K562 (cell line): ENCODE measurements at regions not wholly inside any gene's neighbourhood (a gene's known extent, or its start where the extent isn't known, plus 50 kb on each side); places are given as distances from the start of the nearest gene placed in this dataset.

ENCODE experiments used
- ATAC-seq: fragments of 200-7000 bp; cut with Tn5 transposase; 3 replicates; pipeline ENCODE4 v1.9.1; 2020; ENCODE audit warnings: moderate library complexity
- BruUV-seq: library from RNA; stranded (reverse); fragments of 400-500 nt; replicated peaks from 2 replicates; lab custom pipeline; 2021; lab: Mats Ljungman, UMichigan
- CTCF ChIA-PET: fragments of 300-600 bp; formaldehyde crosslinking; extraction: SDS; loops from one replicate; lab custom pipeline; 2021; ENCODE audit warnings: low intra/inter-chr PET ratio; lab: Yijun Ruan, JAX
- POLR2A ChIA-PET: fragments of 300-600, 350-650 bp; sonication (Branson Sonifier 250); formaldehyde crosslinking; extraction: SDS; loops from one replicate; lab custom pipeline; 2021; ENCODE audit warnings: antibody characterized with exemption, inconsistent platforms; lab: Yijun Ruan, JAX
- DNase-seq, 4 experiments: peaks; one replicate each; pipeline versions ENCODE4 v3.0.0 to v3.0.0-alpha.2; 2011 to 2018; ENCODE audit warnings: low spot score in 3 of 4, mixed read lengths in 3 of 4; ENCODE audit errors: extremely low read depth in 1 of 4
- FAIRE-seq: peaks from 2 replicates; lab custom pipeline; 2011; peaks lifted over from hg19 to GRCh38; lab: Jason Lieb, UNC
- H2AFZ ChIP-seq: 2 replicates; pipeline ENCODE4 v1.6.0; 2011; ENCODE audit warnings: low read depth, low read length, control low read depth, inconsistent platforms
- H3K27ac ChIP-seq: fragments of 200-600 bp; 3 replicates; pipeline ENCODE4 v1.8.0; 2011; ENCODE audit warnings: low read depth, mild to moderate bottlenecking, control low read depth, inconsistent platforms, low read length, moderate library complexity, mixed read lengths; ENCODE audit errors: extremely low read depth
- H3K27me3 ChIP-seq, 2 experiments: fragments of 300-600 bp in 1 of 2; 2 replicates in 1 of 2; 3 replicates in 1 of 2; pipeline versions ENCODE4 v1.6.0 to v1.8.0; 2011; ENCODE audit warnings: inconsistent platforms in 2 of 2, low read length in 2 of 2, mild to moderate bottlenecking in 1 of 2, mixed read lengths in 1 of 2, moderate library complexity in 1 of 2; ENCODE audit not compliant: control insufficient read depth in 2 of 2, insufficient read depth in 2 of 2
- H3K36me3 ChIP-seq: fragments of 300-600 bp; 3 replicates; pipeline ENCODE4 v1.8.0; 2011; ENCODE audit warnings: mild to moderate bottlenecking, low read length, inconsistent platforms; ENCODE audit not compliant: control insufficient read depth, insufficient read depth
- H3K4me1 ChIP-seq, 2 experiments: fragments of 200-600 bp in 1 of 2; replicated peaks in 1 of 2; 2 replicates in 1 of 2; 3 replicates in 1 of 2; pipeline versions ENCODE4 v1.5.1 to v1.8.0; 2011; ENCODE audit warnings: inconsistent platforms in 2 of 2, low read length in 2 of 2, mild to moderate bottlenecking in 1 of 2, mixed read lengths in 1 of 2, moderate library complexity in 1 of 2; ENCODE audit not compliant: control insufficient read depth in 2 of 2, insufficient read depth in 2 of 2
- H3K4me2 ChIP-seq: 2 replicates; pipeline ENCODE4 v1.6.1; 2011; ENCODE audit warnings: low read length, control low read depth, inconsistent platforms, mixed read lengths; ENCODE audit not compliant: insufficient read depth
- H3K4me3 ChIP-seq: fragments of 200-600 bp; sonication (generic), shearing (Covaris generic); 2 replicates; pipeline ENCODE4 v1.5.1; 2016; ENCODE audit warnings: control low read depth, inconsistent platforms
- H3K79me2 ChIP-seq: fragments of 200-600 bp; 3 replicates; pipeline ENCODE4 v1.8.0; 2011; ENCODE audit warnings: low read length, inconsistent platforms; ENCODE audit not compliant: control insufficient read depth, insufficient read depth
- H3K9ac ChIP-seq, 2 experiments: 2 replicates each; pipeline versions ENCODE4 v1.6.0 to v1.6.1; 2011; ENCODE audit warnings: low read depth in 2 of 2, low read length in 2 of 2, control low read depth in 1 of 2, inconsistent platforms in 1 of 2, mild to moderate bottlenecking in 1 of 2, mixed read lengths in 1 of 2; ENCODE audit not compliant: insufficient read depth in 1 of 2
- H3K9me1 ChIP-seq: one replicate; pipeline ENCODE4 v1.6.0; 2011; ENCODE audit warnings: inconsistent platforms, mild to moderate bottlenecking, low read length, moderate library complexity; ENCODE audit not compliant: control insufficient read depth, insufficient read depth
- H3K9me3 ChIP-seq: replicated peaks from 2 replicates; pipeline ENCODE4 v1.5.1; 2011; ENCODE audit warnings: low read depth, low read length, inconsistent platforms; ENCODE audit not compliant: control insufficient read depth, insufficient read depth
- H4K20me1 ChIP-seq: replicated peaks from 2 replicates; pipeline ENCODE4 v1.6.1; 2011; ENCODE audit warnings: low read length, inconsistent platforms, mixed read lengths; ENCODE audit not compliant: control insufficient read depth, insufficient read depth
- DPF2 ChIP-seq: fragments of 450-650 bp; IDR thresholded peaks from 2 replicates; pipeline ENCODE4 v1.6.1; 2016
- HDAC2 ChIP-seq: fragments of 450-650 bp; IDR thresholded peaks from 2 replicates; pipeline ENCODE4 v1.6.1; 2016; ENCODE audit warnings: mild to moderate bottlenecking
- HOXB6 ChIP-seq: fragments of 250-450 bp; sonication (Bioruptor Pico); IDR thresholded peaks from 2 replicates; pipeline ENCODE4 v1.5.1; 2022; ENCODE audit warnings: mild to moderate bottlenecking, borderline replicate concordance
- MAFG ChIP-seq: fragments of 450-650 bp; conservative IDR thresholded peaks from 2 replicates; pipeline ENCODE4 v1.6.1; 2016; ENCODE audit warnings: missing genetic modification characterization, missing compliant biosample characterization
- MAFK ChIP-seq: IDR thresholded peaks from 2 replicates; pipeline ENCODE4 v1.6.1; 2011; ENCODE audit warnings: low read length, improper control_type of control experiment
- NFXL1 ChIP-seq: fragments of 450-650 bp; formaldehyde crosslinking; IDR thresholded peaks from 2 replicates; pipeline ENCODE4 v1.4.0; 2021; ENCODE audit warnings: mild to moderate bottlenecking
- NUFIP1 ChIP-seq: fragments of 450-650 bp; IDR thresholded peaks from 2 replicates; pipeline ENCODE4 v1.6.1; 2018; ENCODE audit not compliant: partially characterized antibody
- POLR2AphosphoS2 ChIP-seq: IDR thresholded peaks from 2 replicates; pipeline ENCODE4 v1.6.1; 2012; ENCODE audit warnings: low read length, improper control_type of control experiment
- RBBP5 ChIP-seq: fragments of 200-600 bp; sonication (generic); IDR thresholded peaks from 2 replicates; pipeline ENCODE4 v1.6.1; 2012; ENCODE audit warnings: borderline replicate concordance, mild to moderate bottlenecking, low read length, control low read depth, inconsistent platforms; ENCODE audit not compliant: insufficient read depth, poor library complexity, severe bottlenecking
- STAT6 ChIP-seq: sonication (generic); formaldehyde crosslinking; IDR thresholded peaks from 2 replicates; pipeline ENCODE4 v1.8.1; 2023; ENCODE audit warnings: mild to moderate bottlenecking, missing genetic modification reagents
- ZC3H11A ChIP-seq: IDR thresholded peaks from 2 replicates; pipeline ENCODE4 v1.6.1; 2012; ENCODE audit warnings: low read depth, low read length, improper control_type of control experiment
- ZFX ChIP-seq: sonication (generic); formaldehyde crosslinking; IDR thresholded peaks from 2 replicates; pipeline ENCODE4 v1.8.0; 2022; ENCODE audit warnings: mild to moderate bottlenecking, missing genetic modification reagents, moderate library complexity
- ZNF140 ChIP-seq: fragments of 250-450 bp; sonication (Bioruptor Pico); IDR thresholded peaks from 2 replicates; pipeline ENCODE4 v1.8.0; 2021; ENCODE audit warnings: moderate library complexity, mild to moderate bottlenecking, inconsistent platforms
- ZNF316 ChIP-seq: fragments of 450-650 bp; IDR thresholded peaks from 2 replicates; pipeline ENCODE4 v1.6.1; 2016
- ZNF511 ChIP-seq: sonication (generic); formaldehyde crosslinking; IDR thresholded peaks from 2 replicates; pipeline ENCODE4 v1.8.0; 2022; ENCODE audit warnings: mild to moderate bottlenecking, missing genetic modification reagents
- ZNF551 ChIP-seq: fragments of 250-450 bp; sonication (Bioruptor Pico); IDR thresholded peaks from 2 replicates; pipeline ENCODE4 v1.5.0; 2021; ENCODE audit warnings: mild to moderate bottlenecking, moderate library complexity
- ZNF785 ChIP-seq: fragments of 250-450 bp; sonication (Bioruptor Pico); IDR thresholded peaks from 2 replicates; pipeline ENCODE4 v1.4.0; 2020; ENCODE audit warnings: mild to moderate bottlenecking
- in situ Hi-C: fragments of 300-500 bp; cut with MboI; formaldehyde crosslinking; loops from 4 replicates; pipeline ENCODE4 v1.15.0; 2018; ENCODE audit warnings: inconsistent platforms, mixed read lengths
- intact Hi-C: fragments of 100-400 bp; cut with micrococcal nuclease; formaldehyde crosslinking; loops from 2 replicates; pipeline ENCODE4 v1.14.2; 2022
- TF ChIP-seq, protein P1 (sequence below): fragments of 250-450 bp; sonication (Bioruptor Pico); IDR thresholded peaks from 2 replicates; pipeline ENCODE4 v1.4.0; 2020; ENCODE audit warnings: mild to moderate bottlenecking
- TF ChIP-seq, protein P2 (sequence below): sonication (generic); formaldehyde crosslinking; IDR thresholded peaks from 2 replicates; pipeline ENCODE4 v1.8.1; 2023; ENCODE audit warnings: mild to moderate bottlenecking, missing genetic modification reagents

GRCh38 chr5:88370824-88371223 lies 102.2 kb upstream of the TMEM161B start:
- intact Hi-C loops = loop anchor here (10.0 kb wide), 1 partner anchor 226 kb away; no protein-coding TSS in a partner anchor
- in situ Hi-C loops = no loop called here
- POLR2A ChIA-PET = no interaction called here
- no peak overlapping the region for H3K9ac ChIP-seq
- no peak overlapping the region for H3K4me3 ChIP-seq
- no peaks in the 10 kb centered on the region for H3K36me3 ChIP-seq
- FAIRE-seq (no peak), ATAC-seq (no peak), DNase-seq (no peak)
- H3K9me3 ChIP-seq = no peaks in the 10 kb centered on the region; the same call in 1 of the 2 replicates
- no peaks in the 10 kb centered on the region for H3K79me2 ChIP-seq
- no peak overlapping the region for H2AFZ ChIP-seq
- H4K20me1 ChIP-seq = no peaks in the 10 kb centered on the region
- no peaks in the 10 kb centered on the region for H3K27me3 ChIP-seq
- no peak overlapping the region for H3K4me2 ChIP-seq
- no TSS peak for BruUV-seq
- no peak overlapping the region for H3K27ac ChIP-seq
- no peaks in the 10 kb centered on the region for H3K4me1 ChIP-seq
- CTCF ChIA-PET = no interaction called here
- H3K9me1 ChIP-seq = no peaks in the 10 kb centered on the region
- TF ChIP-seq ZNF551 (CRISPR knock-in tag) (no peak), ZNF511 (no peak), ZNF785 (CRISPR knock-in tag) (no peak), ZNF140 (CRISPR knock-in tag) (no peak), NFXL1 (CRISPR knock-in tag) (no peak), HOXB6 (CRISPR knock-in tag) (no peak), RBBP5 (no peak), DPF2 (no peak), POLR2AphosphoS2 (no peak), ZC3H11A (no peak), MAFG (tag) (peak; percentile 56), NUFIP1 (no peak), ZFX (no peak), STAT6 (CRISPR knock-in tag) (no peak), ZNF316 (peak; percentile 74), HDAC2 (no peak), MAFK (peak; percentile 65)
- TF ChIP-seq, protein P1, sequence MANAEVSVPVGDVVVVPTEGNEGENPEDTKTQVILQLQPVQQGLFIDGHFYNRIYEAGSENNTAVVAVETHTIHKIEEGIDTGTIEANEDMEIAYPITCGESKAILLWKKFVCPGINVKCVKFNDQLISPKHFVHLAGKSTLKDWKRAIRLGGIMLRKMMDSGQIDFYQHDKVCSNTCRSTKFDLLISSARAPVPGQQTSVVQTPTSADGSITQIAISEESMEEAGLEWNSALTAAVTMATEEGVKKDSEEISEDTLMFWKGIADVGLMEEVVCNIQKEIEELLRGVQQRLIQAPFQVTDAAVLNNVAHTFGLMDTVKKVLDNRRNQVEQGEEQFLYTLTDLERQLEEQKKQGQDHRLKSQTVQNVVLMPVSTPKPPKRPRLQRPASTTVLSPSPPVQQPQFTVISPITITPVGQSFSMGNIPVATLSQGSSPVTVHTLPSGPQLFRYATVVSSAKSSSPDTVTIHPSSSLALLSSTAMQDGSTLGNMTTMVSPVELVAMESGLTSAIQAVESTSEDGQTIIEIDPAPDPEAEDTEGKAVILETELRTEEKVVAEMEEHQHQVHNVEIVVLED (CRISPR knock-in tag) = no peak
- TF ChIP-seq, protein P2, sequence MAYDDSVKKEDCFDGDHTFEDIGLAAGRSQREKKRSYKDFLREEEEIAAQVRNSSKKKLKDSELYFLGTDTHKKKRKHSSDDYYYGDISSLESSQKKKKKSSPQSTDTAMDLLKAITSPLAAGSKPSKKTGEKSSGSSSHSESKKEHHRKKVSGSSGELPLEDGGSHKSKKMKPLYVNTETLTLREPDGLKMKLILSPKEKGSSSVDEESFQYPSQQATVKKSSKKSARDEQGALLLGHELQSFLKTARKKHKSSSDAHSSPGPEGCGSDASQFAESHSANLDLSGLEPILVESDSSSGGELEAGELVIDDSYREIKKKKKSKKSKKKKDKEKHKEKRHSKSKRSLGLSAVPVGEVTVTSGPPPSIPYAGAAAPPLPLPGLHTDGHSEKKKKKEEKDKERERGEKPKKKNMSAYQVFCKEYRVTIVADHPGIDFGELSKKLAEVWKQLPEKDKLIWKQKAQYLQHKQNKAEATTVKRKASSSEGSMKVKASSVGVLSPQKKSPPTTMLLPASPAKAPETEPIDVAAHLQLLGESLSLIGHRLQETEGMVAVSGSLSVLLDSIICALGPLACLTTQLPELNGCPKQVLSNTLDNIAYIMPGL (CRISPR knock-in tag) = no peak
